SHP77 treated with DMSO at 0.1 percent for 48 hours (cell line): ENCODE measurements at regions not wholly inside any gene's neighbourhood (a gene's known extent, or its start where the extent isn't known, plus 50 kb on each side); places are given as distances from the start of the nearest gene placed in this dataset.

Experiments used
- DNase-seq: peaks from one replicate; lab custom pipeline; 2025; lab: John Stamatoyannopoulos, UW

DNA sequence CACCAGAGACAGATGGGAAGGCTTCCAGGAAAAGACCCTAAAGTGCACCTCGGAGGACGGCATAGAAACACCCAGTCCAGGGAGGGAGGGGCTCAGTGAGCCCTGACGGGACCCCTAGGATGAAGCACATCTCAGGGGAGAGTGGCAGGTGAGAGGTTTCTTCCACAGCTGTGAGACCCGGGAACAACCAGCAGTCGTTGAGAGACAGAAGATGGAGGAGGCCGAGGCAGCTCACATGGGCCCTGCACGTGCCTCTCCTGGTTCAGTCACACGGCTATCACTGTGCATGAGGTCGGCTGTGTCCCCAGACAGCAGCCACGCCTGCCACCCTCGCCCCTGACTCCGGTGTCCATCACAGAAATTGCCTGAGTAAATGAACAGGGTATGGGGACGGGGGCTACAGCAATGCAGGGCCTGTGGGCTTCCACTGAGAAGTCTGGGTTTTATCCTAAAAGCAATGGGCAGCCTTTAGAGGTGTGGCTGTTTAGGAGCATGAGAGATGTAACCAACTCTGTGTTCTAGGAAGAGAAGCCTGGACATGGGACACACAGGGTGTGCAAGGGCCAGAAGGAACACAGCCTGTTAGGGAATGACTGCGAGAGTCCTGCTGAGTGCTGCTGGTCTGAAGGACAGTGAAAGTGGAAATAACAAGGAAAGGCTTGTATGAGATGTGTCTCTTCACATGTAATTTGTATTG lies 102.0 kb downstream of the TMEM18 start:
- DNase-seq = no peak

DNA sequence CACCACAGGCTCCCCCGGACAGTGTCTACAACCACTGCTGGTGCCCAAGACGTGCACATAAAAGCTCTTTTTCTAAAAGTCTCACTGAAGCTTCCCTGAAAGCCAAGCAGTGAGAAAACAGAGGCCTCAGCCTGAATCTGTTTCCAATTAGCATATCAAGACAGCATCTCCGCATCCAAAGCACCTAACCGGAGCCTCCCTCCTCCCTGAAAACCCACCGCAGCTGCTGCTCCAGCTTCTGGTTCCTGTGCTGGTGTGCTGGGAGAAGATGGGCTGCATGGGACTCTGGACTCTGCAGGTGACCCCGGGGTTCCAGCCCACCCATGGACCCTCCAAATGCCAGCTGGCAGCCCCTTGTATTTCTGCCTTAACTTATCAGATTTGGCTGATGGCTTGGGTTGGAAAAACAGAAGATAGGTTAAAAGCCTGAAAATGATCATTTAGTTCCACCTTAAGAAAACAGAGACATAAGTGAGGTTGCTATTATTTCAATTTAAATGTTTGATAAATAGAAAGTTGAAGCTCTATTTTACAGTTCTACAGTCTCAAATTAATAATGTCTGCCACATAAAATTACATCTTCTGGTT lies 103.3 kb downstream of the TMEM18 start:
- DNase-seq = no peak

DNA sequence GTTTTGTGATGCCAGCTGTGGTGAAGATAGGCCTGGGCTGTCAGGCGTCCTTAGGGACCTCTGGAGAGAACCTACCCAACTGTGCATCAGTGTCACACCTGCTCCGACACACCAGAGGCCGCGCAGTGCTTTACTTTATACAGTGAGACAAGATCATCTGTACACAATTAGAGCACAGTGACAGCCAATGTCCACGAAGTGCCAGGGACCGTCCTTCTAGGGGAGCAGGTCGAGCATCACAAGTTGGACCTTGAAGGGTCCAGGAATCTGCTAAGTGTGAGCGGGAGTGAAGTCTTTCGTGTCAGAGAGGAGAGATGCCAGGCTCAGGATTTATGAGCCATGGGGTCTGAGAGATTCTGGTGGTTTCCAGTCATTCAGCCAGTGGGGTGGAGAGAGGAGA lies 104.2 kb downstream of the TMEM18 start:
- no peak for DNase-seq

DNA sequence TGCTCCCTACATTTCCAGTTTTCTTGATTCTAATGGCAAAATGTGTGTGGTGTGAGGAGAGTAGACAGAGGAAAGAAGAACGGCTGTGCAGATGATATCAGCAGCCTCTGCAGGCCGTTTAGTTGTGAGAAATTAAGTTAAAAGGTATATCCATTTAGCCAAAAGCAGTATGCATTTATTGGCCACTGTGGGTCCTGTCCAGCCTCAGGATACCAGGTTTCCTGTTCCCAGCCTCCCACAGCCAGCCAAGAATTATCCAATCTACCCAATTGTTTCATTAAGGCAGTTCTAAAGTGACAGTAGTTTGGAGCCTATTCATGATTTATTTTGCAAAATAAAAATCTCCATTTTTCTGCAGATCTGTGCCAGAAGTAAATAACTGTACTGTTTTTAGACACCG lies 107.5 kb downstream of the TMEM18 start:
- no peak for DNase-seq

DNA sequence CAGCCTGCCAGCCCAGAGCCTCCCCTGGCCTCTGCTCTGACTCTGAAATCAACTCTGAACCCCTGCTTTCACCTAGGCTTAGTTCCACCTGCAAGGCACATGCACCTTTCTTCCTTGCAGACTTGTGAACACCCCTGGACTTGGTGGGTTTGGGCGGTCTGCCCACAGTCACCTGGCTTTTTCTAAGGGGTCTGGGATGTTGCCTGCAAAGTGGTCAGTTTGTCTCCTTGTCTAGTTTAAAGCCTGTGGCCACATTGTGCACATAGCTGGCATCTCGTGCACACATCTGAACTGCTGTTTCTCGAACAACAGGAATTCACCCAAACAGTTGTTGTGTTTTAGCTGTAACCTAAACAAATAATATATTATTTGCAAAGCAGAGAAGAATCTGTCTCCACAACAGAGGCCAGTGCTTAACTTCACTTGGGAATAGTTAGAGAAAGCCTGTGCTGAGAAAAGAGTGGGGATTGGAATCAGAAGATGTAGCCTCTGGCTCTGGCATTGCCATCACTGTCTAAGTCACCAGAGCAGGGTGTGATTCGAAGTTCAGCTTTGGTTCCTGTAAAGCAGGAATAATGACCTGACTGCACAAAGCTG lies 108.5 kb downstream of the TMEM18 start:
- DNase-seq = no peak

DNA sequence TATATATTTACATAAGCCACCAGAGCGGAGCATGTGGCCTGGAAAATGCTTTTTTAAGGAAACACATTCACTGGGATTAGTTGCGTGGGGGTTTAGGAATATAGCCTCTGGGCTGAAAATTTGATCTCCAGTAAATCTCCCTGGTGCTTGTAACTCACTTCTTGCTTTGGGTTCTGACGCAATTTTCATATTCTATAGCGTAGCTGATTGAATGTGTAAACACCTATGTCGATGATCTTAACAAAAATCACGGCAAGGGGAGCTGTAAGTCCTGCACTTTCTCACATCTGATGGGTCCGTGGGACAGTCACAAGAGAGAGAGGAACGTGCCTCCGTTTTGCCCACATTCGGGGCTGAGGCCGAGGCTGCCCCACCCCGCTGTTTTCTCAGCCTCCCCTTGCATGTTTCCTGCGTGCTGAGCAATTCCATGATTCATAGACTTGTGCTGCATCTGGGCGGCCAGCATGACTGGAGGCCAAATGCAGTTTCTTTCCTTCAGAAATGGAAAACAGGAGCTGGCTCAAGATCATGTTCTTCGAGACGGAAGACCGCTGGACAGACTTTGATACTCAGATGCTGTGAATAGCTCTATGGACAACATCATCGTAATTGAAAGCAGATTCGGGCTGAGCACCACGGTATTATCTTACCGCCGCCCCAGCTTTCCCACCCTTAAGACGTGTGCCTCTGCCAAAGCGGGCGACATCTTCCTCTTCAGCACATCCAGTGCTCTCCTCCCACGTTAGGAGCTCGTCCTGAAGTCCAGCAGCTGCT lies 109.2 kb downstream of the TMEM18 start:
- DNase-seq = no peak

DNA sequence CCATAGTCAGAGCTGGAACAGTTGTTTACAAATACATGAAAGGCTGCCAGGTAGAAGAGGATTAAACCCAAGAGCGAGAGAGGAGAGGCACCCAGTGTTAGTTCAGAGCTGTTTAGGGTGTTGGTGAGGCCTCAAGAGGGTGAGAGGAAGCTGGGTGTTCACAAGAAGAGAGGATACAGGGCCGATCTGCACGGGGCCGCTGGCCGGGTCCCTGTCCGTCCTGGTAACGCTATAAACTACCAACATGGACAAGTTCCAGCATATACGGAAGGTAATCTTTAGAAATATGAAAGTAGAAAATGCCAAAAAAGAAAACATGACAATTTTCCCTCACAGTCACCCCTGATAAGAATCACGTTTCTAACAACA lies 109.7 kb downstream of the TMEM18 start:
- DNase-seq = no peak

DNA sequence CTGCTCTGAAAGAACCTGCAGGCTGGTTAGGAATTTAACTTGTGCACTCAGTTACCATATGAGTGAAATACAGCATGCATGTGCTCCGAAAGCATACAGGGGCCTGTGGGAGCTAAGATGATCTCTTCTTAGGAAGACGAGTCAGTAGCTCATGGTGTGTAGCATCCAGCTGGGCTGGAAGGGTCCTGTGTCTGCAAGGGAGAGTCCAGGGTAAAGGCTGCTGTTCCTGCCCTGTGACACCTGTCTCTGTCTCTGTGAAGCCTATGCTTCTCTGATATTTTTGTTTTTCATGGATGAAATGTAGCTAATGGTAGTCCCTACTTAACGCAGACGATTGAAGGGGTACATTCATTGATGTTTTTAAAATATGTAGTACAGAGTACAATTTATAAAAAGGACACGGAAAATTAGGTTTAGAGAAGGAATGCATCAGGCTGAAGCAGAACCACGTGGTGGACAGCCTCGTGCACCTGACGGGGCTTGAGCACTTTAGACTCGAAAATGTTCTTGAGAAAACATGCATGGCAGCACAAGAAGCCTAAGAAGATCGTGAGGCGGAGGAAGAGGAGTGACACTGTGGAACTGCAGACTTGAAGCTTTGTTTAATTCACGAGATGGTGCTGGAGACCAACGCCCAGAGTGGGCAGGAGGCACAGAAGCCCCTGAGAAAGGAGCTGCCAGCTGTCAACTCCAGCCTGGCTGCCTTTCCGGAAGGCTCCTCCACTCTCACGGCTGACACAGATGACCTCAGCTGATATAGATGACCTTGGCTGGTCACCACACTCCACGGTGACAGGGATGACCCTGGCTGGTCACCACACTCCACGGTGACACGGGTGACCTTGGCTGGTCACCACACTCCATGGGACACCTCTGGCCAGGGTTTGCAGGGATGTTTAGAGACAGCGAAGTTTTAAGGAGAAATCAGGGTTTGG lies 110.6 kb downstream of the TMEM18 start:
- no peak for DNase-seq

DNA sequence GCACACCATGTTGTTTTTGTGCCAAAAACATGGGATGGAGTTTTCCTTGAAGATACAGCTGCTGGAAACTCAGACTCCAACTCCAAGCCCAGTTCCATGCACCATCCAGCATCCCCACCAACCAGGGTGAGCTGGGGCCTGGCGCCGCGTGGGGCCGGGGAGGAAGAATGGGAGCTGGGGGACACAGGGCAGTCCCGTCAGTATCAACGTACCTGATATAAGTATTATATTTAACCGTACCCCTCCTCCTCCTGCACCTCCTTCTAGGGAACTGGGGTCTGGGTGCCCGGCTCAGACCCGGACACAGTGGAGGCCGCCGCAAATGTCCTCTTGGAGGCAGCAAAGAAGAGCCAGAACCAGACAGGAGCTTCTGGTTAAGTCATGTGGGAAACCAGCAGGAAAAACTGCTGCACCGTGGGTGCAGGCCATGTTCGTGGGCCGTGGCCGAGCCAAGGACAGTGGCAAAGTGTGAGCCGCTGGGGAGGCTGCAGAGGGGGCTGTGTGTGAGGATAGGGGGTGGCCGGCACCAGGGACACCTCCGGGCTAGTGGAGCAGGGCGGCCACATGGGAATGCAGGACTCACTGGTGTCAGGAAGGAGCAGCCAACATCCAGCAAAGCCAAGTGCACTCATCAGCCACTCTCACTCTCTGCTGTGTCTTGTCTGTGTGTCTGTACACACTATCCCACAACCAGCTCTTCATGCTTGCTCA lies 112.6 kb downstream of the TMEM18 start:
- DNase-seq = no peak

DNA sequence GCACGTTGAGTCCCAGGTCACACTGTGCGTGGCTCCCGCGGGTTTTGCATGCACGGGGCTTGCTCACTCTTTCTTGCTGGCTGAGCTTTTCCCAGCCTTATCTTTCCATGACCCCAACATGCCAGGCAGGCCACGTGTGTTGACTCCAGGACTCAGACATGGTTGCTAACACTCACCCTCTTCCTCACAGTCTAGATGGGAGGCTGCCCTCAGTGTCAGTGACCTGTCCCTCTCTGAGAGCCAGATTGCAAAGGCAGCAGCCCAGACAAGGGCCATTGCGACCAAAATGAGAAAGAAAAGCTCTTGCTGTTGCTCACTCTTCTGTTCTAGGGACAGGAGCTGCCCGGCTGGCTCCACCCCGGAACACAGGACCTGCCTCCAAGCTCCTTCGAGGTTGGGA lies 113.7 kb downstream of the TMEM18 start:
- DNase-seq = no peak

DNA sequence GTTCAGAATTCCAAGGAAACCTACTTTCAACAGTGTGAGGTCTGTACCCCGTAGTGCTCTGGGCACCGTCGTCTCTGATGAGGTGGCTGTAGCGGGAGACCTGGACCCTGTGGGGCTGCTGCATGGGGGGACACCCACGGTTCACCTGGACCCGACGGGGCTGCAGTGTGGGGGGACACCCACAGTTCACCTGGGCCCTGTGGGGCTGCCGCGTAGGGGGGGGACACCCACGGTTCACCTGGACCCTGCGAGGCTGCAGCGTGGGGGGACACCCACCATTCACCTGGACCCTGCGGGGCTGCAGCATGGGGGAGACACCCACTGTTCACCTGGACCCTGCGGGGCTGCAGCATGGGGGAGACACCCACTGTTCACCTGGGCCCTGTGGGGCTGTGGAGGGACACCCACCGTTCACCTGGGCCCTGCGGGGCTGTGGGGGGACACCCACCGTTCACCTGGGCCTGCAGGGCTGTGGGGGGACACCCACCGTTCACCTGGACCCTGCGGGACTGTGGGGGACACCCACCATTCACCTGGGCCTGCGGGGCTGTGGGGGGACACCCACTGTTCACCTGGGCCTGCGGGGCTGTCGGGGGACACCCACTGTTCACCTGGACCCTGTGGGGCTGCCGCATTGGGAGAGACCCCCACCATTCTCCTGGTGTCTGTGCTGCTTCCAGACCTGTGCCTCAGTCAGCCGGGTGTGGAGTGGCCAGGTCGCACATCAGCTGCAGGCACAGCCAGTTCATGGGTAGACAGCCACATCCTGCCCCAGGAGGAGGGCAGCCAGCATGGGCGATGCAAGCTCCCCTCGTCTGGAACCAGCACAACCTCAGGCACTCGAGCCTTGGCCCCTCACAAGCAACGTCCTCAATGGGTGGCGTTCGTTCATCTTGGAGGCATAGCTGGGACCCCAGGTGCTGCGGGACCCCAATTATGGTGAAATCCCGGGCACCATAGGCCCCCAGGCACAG lies 114.5 kb downstream of the TMEM18 start:
- no peak for DNase-seq

DNA sequence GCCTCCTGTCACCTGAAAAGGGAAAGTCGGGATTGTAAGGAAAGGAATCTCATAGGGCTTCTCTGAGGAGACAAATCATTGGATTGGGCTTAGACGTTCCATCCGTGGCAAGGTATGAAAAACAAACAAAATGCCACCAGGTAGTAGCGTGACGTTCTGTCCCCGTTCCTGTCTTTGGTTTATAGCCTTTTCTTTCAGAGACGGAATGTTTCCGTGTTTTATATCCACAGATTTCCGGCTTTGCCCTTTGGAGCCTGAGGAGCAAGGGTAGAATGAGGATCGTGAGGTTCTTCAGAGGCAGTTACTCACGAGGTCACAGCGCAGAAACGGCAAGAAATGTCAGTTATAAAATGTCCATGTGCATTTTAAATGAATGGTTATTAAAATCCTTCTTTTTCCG lies 118.3 kb downstream of the TMEM18 start:
- DNase-seq = no peak

DNA sequence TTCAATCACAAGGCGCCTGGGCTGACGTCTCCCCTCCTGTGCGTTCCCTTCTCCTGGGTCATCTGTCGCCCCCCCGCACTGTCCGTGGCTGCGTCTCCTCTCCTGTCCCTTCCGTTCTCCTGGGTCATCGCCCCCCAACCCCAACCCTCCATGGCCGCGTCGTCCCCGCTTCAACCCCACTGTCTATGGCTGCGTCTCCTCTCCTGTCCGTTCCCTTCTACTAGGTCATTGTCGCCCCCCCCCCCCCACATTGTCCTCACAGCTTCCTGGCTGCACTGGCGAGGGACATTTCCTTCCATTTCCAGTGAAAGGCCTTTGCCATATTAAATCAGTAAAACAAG lies 118.9 kb downstream of the TMEM18 start:
- no peak for DNase-seq

DNA sequence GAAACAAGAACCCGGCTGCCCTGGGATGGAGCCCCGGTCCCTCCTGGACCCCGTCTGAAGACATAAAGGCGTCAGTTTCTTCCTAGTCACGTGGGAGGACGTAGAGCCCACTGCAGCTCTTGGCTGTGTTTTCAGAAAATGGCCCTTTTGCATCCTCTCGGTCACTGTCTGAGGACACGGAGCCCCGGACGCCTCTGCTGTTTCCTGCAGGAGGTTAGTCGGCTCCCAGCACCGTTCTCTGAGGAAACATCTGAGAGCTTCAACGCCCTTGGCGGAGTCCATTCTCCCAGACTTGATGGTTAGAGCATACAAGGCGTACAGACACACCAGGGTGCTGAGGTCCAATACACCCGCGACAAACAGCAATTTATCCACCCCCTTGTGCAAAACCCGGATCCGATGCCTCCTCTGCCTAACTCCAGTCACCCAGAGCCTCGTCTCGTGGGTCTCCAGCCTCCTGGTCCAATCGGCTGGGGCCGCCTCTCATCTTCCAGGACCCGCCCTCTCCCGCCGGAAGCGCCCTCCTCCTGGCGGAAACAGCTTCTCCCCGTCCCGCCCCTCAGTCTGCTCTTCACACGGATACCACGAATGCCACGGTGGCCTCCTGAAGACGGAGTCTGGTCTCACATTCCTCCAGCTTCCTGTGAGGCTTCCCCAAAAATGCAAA lies 119.4 kb downstream of the TMEM18 start:
- DNase-seq = no peak

DNA sequence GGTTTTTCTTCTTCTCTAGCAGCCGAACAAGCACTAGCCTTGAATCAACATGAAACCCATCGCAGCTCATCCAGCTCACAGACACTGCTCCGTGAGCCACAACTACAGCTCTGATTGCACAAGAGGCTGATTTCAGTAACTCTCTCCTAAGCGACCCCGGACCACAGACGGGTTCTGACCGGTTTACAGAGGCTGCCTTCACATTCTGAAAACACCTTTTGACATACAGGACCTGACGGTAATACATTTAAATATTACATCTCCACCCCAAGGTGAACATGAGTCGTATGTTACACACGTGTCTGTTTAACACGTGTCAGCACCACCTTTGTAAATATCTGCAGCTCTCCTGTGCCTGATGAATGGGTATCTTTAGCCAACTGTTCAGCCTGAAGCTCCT lies 120.7 kb downstream of the TMEM18 start:
- DNase-seq = no peak

DNA sequence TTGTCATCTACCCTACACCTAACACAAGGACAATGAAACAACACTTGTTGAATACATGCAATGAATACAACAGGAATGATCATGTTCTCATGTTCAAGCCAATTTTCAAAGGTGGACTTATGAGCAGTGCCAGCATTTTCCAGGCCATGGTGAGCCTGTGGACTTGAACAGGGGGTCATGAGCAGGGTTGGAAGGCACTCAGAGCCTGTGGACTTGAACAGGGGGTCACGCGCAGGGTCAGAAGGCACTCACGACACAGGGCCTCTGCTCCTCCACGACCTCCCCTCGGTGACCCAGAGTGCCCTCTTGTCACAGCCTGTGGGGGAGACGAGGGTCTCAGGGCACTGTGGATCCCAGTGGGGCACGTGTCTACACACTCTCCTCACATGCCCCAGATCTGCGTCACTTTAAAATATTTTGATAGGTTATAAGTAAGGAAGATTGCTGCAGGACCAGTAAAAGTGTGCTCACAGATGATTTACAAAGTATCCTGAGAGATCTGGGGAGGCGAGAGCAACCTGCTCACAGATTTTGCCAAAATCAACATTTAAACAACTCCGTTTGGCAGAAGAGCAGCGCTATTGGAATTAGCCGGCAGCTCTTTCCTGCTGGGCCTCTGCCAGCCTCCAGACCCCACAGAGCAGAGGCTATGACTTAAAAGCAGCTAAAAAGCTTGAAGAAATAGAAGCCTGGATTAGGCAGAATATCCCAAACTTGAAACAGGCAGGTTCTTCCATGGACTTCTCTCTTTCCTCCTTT lies 121.9 kb downstream of the TMEM18 start:
- no peak for DNase-seq

DNA sequence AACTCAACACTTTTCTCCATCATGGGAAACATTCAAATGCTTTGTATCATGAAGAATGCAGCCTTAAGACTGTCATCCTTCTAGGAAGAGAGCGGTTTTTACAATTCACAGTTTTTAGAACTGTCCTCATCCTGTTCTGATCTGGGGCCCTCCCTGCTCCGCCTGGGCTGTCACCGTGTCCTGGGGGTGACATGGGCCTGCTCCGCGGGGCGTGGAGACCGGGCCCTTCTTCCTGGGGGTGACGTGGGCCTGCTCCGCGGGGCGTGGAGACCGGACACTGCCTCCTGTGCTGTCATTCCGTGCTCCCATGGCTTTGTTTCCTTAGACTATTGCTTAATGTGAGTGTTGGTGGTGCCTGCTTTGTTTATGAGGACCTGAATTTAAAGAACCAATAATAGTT lies 122.8 kb downstream of the TMEM18 start:
- no peak for DNase-seq

DNA sequence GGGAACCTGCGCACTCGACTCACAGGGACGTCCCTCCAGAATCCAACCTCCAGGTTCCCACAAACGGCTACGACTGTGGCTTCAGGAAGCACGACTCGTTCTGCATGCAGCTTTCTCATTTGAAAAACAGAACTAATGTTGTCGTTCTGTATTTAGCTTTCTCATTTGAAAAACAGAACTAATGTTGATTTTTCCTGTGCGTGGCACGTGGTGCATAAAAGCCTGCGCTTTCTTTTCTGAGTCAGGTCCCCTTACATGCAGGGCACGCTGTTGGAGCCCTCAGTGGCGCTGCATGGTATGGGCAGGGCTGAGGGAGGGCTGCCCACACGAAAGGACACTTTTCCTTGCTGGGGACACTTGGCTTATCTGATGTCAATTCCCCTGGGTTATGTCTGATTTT lies 124.3 kb downstream of the TMEM18 start:
- no peak for DNase-seq

DNA sequence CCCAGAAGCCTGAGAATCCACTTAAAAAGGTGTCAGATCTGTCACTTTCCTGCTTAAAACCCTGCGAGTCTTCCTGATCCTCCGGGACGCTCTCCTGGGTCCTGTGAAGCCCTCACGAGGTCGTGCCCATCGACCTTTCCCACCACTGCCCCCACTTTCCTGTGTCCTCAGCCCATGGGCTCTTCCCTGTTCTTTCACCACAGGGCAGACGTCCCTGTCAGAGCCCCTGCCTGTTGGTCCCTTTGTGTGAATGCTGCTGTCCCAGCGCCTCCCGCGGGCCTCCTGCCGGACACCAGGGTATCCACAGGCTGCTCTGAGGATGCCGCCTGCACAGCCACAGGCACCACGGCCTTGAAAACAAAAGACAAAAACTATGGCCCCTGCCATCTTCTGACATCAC lies 125.6 kb downstream of the TMEM18 start:
- DNase-seq = no peak
